HG02763 (cell line): ENCODE measurements at regions not wholly inside any gene's neighbourhood (a gene's known extent, or its start where the extent isn't known, plus 50 kb on each side); places are given as distances from the start of the nearest gene placed in this dataset.
"Not testable (repeated sequence)": the region's sequence is repeated elsewhere in the genome, so short reads cannot be mapped to it uniquely, and the experiment has no call there.

ENCODE experiments used
- ATAC-seq: cut with Tn5 transposase; IDR thresholded peaks from one replicate; pipeline ENCODE4 v1.9.1; 2021; ENCODE audit warnings: mild to moderate bottlenecking, moderate library complexity; ENCODE audit not compliant: unreplicated experiment

DNA sequence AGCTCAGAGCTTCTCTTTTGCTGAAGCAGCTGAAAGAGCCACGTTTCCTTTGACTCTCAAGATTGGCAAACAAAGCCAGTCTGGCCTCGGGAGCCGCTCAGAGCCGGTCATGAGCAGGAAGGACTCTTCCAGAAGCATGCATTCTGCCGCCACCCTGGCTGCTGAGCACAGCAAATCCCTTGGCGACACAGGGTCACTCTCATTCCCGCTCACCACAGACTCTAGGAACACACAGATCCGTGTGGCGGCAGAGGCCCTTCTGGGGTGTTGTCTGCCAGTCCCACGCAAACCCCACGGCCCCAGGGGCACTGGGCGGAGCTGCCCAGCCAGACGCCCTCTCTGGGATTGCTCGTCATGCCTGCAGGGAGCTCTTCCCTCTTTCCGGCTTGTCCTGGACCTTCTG, 157.0 kb downstream of the C16orf95 start:
- no peak for ATAC-seq

DNA sequence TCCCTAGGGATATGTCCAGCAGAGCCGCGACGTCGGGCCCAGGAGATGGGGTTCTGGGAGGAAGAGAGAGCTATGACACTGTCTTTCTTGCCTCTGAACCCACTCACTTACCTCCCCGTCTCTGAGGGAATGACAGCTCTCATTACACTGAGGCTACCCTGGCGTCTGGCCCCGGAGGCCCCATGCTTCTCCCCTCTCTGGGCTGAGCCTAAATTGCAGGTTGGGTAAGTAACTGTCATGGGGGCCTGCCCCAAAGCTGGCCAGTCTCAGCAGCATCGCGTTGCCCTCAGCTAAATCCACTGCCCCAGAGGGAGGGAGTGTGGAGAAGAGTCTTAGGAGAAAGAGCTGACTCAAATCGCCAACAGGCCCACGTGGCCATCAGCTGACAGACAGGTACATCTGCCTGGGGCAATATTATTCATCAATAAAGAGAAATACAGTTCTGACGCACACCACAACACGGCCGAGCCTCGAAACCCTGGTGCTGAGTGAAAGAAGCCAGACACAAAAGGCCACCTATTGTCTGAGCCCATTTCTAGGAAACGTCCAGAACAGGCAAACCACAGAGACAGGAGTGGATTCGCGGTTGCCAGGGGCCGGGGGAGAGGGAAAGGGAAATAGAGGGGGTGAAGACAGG, 156.4 kb downstream of the C16orf95 start:
- ATAC-seq = no peak

- not testable (repeated sequence) for ATAC-seq
Observed at GRCh38 chr16:87161410-87161809, 155.8 kb downstream of the C16orf95 start.

GRCh38 chr16:87161822-87162676, 155.1 kb downstream of the C16orf95 start:
- ATAC-seq = no peak

GRCh38 chr16:87162799-87163198, 154.4 kb downstream of the C16orf95 start:
- ATAC-seq = not testable (repeated sequence)

DNA sequence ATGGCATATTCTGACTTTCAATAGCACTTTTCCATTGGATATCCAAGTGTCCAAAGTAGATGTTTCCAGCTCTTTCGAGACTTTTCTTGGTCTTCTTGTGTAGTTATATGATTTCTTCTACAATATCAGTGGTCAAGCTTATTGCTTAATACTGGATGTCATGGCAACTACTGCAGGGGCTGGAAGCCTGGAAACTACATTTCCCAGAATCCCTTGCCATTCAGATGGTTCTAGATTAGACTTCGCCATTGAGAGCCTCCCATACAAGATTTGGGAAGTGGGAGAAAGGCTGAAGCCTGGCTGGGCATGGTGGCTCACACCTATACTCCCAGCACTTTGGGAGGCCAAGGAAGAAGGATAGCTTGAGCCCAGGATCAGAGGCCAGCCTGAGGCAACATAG, 153.6 kb downstream of the C16orf95 start:
- no peak for ATAC-seq

DNA sequence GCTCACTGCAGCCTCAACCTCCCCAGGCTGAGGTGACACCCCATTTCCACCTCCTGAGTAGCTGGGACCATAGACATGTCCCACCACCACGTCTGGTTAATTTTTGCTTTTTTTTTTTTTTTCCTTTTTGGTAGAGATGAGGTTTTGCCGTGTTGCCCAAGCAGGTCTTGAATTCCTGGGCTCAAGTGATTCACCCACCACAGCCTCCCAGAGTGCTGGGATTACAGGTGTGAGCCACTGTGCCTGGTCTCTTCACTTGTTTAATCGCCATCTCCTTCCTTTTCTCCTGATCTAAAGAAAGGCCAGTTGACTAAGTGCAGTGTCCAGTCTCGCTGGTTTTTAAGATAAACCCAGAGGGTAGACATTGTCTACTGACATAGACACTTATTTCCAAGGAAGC, 152.0 kb downstream of the C16orf95 start:
- ATAC-seq = no peak

DNA sequence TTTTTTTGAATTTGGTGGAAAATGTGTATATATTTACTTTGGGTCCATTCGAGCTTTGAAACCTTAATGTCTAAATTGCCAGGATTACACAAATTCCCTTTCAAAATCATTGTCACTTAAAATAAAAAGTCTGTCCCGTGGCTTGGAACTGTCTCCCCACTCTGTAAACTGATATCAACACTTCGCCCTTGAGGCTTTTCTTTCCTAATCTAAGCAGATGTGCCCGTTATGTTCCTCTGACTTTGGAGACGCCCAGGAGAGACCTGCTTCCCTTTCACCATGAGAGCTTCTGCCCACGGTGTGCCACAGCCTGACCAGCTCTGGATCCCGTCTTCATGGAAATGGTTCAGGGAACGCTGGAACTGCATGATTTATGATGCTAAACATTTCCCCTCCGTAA, 151.3 kb downstream of the C16orf95 start:
- no peak for ATAC-seq

GRCh38 chr16:87166321-87166720, 150.9 kb downstream of the C16orf95 start:
- ATAC-seq = no peak

GRCh38 chr16:87166934-87167333, 150.3 kb downstream of the C16orf95 start:
- no peak for ATAC-seq

GRCh38 chr16:87169509-87169995, 147.6 kb downstream of the C16orf95 start:
- no peak for ATAC-seq

DNA sequence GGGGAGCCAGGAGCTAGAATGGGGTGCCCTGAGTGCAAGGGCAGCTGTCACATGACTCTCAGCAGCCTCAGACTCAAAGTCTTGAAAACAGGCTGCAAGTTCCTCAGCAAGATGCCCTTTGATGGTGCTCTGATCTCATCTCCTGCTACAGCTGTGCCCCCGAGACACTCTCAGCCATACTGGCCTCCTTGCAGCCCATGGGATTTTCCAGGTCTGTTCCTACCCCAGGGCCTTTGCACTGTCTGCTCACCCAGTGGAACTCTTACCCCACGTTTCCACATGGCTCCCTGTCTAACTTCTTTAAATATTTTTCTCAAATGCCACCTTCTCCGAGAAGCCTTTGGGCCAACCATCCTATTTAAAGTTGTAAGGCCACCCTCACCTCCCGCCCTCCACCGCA, 146.9 kb downstream of the C16orf95 start:
- ATAC-seq = no peak

DNA sequence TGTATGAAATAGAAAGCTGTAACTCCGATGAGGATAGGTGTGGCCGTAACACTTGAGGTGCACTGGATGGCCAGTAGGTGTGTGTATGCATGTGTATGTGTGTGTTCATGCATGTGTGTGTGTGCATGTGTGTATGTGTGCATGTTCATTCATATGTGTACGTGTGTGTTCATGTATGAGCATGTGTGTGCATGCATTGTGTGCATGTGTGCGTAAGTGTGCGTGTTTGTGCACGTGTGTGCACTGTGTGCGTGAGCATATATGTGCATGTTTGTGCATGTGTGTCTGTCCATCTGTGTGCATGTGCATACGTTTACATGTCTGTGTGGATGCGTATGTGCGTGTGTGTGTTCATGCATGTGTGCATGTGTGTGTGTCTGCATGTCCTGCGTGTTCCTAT, 145.5 kb downstream of the C16orf95 start:
- ATAC-seq = no peak

DNA sequence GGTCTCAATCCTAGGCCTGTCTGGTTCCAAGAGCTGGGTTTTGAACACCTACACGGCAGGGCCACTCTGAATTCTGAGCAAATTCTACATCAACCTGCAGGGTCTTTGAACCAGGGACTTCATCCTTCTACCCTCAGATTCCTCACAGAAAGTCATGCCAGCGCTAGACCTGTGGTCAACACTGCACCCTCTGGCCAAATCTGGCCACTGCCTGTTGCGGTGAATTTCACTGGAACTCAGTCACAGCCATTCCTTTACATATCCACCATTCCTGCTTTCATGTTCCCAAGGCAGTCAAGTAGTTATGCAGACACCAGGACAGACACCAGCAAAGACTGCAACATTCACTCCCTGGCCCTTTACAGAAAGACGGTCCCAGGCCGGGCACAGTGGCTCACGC, 144.6 kb downstream of the C16orf95 start:
- ATAC-seq = no peak

DNA sequence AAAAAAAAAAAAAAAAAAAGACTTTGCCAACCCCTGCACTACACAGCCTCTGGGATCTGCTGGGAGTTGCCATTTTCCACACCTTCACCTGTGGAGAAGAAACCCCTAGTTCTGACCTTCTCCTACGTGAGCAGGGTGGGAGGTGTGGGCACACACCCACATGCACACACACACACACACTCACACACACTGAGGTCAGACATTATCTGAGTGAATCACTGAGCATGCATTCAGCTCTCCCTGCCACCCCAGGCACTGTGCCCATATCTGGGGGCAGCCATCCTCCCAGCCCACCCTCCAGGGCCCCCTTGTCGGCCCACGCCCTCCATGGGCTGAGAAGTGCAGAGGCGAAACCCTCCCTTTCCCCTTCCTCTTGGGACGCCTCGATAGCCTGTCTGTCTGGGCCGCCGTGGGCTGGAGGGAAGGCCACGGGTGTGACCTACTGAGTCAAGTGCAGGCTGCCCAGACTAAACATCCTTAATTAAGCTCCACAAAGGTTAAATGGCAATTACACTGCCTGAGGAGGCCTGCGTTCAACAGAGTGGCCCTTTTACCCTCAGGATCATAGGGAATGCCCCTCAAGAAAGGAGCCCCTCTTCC, 143.8 kb downstream of the C16orf95 start:
- ATAC-seq = no peak

- no peak for ATAC-seq
Observed at GRCh38 chr16:87174061-87174460, 143.1 kb downstream of the C16orf95 start.

DNA sequence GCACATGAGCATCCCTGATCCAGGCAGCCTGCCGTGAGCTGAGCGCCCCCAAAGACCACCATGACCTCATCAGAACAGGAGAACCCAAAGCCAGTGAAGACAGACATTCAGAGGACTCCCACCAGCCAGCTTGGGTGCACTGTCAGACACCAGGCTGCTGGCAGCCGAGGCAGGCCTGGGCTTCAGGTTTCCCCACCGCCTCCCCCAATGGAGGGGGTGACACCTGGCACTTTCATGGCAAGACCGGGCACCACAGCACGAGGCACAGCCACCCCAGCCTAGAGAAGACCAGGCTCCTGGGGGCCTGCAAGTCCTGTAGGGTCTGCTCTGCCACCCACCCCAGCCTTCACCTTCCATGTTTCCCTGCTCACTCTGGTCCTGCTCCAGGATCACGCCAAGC, 140.5 kb downstream of the C16orf95 start:
- ATAC-seq = no peak

GRCh38 chr16:87177673-87178072, 139.5 kb downstream of the C16orf95 start:
- no peak for ATAC-seq

DNA sequence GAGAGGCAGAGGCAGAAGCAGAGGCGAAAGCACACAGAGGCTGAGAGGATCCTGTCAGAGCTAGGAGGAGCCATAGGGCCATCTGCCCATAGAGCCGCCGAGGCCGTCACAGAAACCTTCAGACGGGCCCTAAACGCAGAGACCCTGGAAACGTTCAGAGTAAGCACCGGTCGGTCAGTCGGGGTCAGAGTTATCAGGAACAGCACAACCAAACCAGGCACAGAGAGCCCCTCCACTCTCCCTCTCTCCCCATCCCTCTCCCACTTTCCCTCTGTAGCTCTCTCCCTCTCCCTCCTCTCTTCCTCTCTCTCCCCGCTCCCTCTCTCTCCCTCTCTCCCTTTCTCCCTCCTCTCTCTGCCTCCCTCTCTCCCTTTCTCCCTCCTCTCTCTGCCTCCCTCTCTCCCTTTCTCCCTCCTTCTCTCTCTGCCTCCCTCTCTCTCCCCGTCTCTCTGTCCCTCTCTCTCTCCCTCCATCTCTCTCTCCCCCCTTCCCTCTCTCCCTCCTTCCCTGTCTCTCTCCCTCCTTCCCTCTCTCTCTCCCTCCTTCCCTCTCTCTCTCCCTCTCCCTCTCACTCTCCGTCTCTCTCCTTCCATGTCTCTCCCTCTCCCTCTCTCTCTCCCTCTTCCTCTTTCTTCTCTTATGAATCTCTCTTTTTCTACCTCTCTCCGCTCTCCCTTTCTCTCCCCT, 138.9 kb downstream of the C16orf95 start:
- no peak for ATAC-seq

- no peak for ATAC-seq
Observed at GRCh38 chr16:87178977-87179376, 138.2 kb downstream of the C16orf95 start.

DNA sequence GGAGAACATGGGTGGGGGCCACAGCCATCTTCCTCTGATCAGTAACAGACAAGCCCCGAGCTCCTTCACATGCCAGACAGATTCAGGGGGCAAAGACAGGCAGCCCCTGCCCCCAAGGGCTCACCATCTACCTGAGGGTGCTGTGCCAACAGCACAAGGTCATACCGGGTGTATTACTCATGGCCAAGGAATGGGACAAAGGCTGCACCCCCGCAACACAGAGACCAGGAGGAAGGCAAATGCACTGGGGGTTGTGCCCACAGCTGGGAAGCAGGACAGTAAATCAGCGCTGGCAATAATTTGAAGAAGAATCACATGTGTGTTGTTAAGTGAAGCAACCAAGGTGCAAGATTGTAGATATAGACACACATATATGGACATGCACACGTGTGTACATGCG, 137.1 kb downstream of the C16orf95 start:
- ATAC-seq = no peak
